ENCODE measurements at regions not wholly inside any gene's neighbourhood (a gene's known extent, or its start where the extent isn't known, plus 50 kb on each side); places are given as distances from the start of the nearest gene placed in this dataset.

- no peak for DNase-seq (ENCODE audit: low read depth)
- TF ChIP-seq CTCF (conservative IDR thresholded peaks at IDR 0.05; ENCODE audit: low read depth, low read length): no peak
- H3K4me3 ChIP-seq (ENCODE audit: low read depth, low read length): no peak overlapping the region
Observed at GRCh38 chr22:49199224-49199623, 628.4 kb downstream of the BRD1 start.

- TF ChIP-seq CTCF (conservative IDR thresholded peaks at IDR 0.05; ENCODE audit: low read depth, low read length): no peak
- no peak overlapping the region for H3K4me3 ChIP-seq (ENCODE audit: low read depth, low read length)
- DNase-seq (ENCODE audit: low read depth): no peak
Observed at GRCh38 chr22:49198705-49199084, 629.0 kb downstream of the BRD1 start.

- TF ChIP-seq CTCF (conservative IDR thresholded peaks at IDR 0.05; ENCODE audit: low read depth, low read length): no peak
- H3K4me3 ChIP-seq (ENCODE audit: low read depth, low read length): no peak overlapping the region
- no peak for DNase-seq (ENCODE audit: low read depth)
Observed at GRCh38 chr22:49197986-49198704, 629.5 kb downstream of the BRD1 start.

GRCh38 chr22:49197505-49197904 lies 630.2 kb downstream of the BRD1 start:
- no peak for TF ChIP-seq CTCF (conservative IDR thresholded peaks at IDR 0.05; ENCODE audit: low read depth, low read length)
- H3K4me3 ChIP-seq (ENCODE audit: low read depth, low read length): no peak overlapping the region
- DNase-seq (ENCODE audit: low read depth): no peak

- DNase-seq (ENCODE audit: low read depth): no peak
- TF ChIP-seq CTCF (conservative IDR thresholded peaks at IDR 0.05; ENCODE audit: low read depth, low read length): no peak
- no peak overlapping the region for H3K4me3 ChIP-seq (ENCODE audit: low read depth, low read length)
Observed at GRCh38 chr22:49196046-49196511, 631.6 kb downstream of the BRD1 start.

- no peak for DNase-seq (ENCODE audit: low read depth)
- TF ChIP-seq CTCF (conservative IDR thresholded peaks at IDR 0.05; ENCODE audit: low read depth, low read length): no peak
- no peak overlapping the region for H3K4me3 ChIP-seq (ENCODE audit: low read depth, low read length)
Observed at GRCh38 chr22:49195636-49196035, 632.0 kb downstream of the BRD1 start.

GRCh38 chr22:49193901-49194465 lies 633.7 kb downstream of the BRD1 start:
- H3K4me3 ChIP-seq (ENCODE audit: low read depth, low read length): no peak overlapping the region
- TF ChIP-seq CTCF (conservative IDR thresholded peaks at IDR 0.05; ENCODE audit: low read depth, low read length): no peak
- DNase-seq (ENCODE audit: low read depth): no peak
